SU-DHL-6 (cell line): ENCODE measurements at regions not wholly inside any gene's neighbourhood (a gene's known extent, or its start where the extent isn't known, plus 50 kb on each side); places are given as distances from the start of the nearest gene placed in this dataset.

Experiments used
- CTCF ChIP-seq: fragments of 200-600 bp; sonication (generic); IDR thresholded peaks from one replicate; pipeline ENCODE4 v1.5.1; 2017; ENCODE audit warnings: antibody characterized with exemption, mild to moderate bottlenecking, low read length, moderate library complexity; ENCODE audit not compliant: insufficient read depth, poor library complexity, severe bottlenecking
- EZH2phosphoT487 ChIP-seq: fragments of 200-600 bp; sonication (generic), shearing (Covaris generic); conservative IDR thresholded peaks from 2 replicates; pipeline ENCODE4 v1.6.1; 2018; ENCODE audit warnings: mild to moderate bottlenecking, antibody characterized with exemption, low read length, moderate library complexity, mixed read lengths

- TF ChIP-seq CTCF (no peak), EZH2phosphoT487 (no peak)
Measured at GRCh38 chr16:86354641-86355513, 155.4 kb upstream of the FOXF1 start.
